Inflammatory macrophage treated with lipopolysaccharide for 4 hours (primary cell): ENCODE measurements at regions not wholly inside any gene's neighbourhood (a gene's known extent, or its start where the extent isn't known, plus 50 kb on each side); places are given as distances from the start of the nearest gene placed in this dataset.
"Not testable (repeated sequence)": the region's sequence is repeated elsewhere in the genome, so short reads cannot be mapped to it uniquely, and the experiment has no call there.

ENCODE experiments used
- DNase-seq: peaks from one replicate; pipeline ENCODE4 v3.0.0-alpha.2; 2020

DNA sequence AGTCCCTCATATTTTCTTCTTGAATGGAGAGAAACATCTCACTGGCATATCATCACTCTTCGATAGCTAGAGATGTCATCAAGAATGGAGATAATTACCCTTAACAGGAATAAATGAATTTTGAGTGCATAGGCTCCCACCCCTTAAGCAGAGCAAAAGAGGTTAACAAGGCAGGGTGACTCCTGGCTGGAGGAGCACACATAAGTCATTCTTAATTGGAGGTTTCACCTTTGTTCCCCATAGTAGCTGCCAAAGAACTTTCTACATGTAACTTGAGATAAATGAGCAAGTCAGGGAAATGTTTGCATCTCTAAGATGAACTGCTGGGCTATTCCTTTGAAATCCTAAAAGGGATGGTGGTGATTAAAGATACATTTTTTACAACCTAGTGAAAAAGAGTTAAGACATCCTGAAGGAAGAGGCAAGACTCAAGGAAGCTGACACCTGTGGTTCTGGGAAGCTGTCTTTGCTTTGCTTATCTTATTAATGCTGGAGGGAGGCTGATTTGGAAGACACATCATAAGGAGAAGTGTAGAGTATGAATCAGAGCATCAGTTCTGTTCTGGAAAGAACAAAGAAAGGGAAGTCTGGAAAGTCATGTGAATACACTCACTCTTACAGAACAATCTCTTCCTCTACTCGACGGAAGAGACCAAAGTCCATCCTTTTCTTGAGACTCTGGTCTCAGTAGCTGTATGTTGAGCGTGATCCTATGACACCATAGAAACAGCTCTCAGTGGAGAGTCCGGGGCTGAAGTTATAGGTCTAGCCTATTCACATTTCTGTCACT is 326.3 kb downstream of the OSTF1 start:
- DNase-seq = peak; percentile 23

DNA sequence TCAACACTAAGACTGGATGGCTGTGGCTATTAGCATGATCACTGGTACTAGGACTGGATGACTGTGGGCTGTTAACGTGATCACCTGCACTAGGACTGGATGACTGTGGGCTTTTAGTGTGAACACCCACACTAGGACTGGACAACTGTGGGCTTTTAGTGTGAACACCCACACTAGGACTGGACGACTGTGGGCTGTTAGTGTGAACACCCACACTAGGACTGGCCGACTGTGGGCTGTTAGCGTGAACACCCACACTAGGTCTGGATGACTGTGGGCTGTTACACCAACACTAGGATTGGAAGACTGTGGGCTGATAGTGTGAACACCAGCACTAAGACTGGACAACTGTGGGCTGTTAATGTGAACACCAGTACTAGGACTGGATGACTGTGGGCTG is 329.2 kb downstream of the OSTF1 start:
- DNase-seq = no peak

DNA sequence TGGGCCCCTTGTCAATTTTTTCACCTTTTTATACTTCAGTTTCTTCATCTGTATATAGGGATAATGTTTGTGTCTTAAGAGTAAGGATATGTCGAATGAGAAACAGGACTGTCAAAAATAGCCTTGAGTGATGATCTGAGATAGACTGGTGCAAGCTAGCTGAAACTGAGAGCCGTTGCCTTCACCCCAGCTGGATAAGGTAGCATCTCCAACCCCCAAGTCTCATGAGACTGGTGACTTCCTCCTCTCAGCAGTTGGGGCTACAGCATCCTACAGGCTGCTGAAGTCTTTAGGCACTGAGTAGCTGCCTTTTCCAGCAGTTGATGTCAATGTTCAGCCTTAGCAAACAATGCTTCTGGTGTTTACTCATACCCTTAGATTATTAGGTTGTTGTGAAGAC is 330.2 kb downstream of the OSTF1 start:
- DNase-seq = no peak

DNA sequence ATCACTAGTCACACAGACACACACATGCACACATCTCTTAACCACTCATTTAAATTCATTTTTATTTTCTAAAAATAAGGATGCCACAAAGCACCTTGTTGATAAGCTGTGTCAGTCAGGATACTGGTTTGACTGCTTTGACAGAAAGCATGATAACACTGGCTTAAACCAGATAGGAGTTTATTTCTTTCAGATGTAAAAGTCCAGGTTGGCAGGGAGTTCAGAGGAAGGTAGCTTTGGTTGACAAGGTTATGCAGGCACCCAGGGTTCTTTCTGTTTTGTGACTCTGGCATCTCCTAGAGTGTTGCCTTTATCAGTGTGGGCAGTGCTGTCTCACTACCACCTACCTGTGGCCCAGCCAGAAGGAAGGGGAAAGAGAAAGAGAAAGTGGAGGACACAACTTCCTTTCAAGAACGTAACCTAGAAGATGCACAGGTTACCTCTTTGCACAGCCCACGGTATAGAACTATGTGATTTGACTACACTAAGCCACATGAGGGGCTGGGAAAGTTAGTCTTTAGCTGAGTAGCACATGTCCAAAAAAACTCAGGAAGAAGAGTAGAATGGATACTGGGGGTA is 334.7 kb downstream of the OSTF1 start:
- no peak for DNase-seq

DNA sequence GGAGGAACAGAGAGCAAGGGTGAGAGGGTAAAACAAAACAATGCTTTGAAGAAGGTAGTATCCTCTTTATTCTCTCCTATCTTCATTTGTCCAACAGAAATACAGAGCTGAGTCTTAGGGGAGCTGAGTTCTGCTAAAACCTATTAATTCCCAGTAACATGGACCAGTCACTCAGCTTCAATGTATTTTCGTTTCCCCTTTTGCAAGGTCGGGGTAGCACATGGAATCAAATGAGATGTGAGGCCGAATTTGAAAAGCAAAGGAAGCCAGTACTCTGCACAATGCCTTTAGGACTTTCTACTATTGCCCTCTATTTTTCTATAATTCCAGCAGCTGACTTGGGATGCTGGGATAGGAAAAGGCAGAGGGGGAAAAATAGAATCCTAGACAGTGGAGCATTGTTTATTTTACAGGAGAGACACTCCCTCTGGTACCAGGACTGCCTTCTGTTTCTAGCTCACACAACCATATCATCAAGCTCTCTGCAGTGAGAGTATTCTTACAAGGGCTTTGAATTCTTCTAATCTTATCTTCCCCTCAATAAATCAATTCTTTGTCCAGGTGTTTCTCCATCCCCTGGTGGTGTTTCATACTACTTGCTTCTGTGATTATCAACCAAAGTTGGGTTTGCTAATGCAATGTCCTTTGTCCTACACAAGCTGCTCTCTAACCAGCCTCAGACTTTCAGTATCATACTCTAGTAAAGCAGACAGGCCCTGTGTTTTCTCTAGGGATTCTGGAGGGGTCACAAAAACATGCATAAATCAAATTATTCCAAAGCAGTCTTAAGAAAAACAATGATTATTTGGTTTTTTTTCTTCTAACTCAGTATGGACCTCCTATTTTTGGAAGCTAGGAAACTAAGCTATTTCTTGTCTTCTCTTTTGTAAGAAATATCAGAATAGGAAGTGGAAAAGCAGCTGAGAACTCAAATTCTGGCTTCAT is 341.5 kb downstream of the OSTF1 start:
- no peak for DNase-seq

DNA sequence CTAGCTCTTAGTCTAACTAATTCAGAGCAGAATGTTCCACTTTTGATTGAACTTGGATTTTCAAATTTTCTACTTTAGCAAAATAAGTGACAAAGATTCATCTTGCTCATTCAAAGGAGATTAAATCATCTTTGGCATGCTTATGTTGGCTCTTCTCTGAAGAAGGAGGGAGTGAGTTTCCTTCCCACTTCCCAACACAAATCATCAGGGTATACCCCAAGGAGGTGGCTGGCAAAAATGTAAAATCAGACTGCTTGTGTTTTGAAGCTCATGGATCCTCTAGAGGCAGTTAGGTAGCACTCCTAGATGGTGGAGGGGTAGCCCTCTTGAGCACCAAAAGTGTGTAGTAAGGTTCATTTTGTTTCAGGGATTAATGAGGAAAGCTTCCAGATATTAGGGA is 343.1 kb downstream of the OSTF1 start:
- no peak for DNase-seq

DNA sequence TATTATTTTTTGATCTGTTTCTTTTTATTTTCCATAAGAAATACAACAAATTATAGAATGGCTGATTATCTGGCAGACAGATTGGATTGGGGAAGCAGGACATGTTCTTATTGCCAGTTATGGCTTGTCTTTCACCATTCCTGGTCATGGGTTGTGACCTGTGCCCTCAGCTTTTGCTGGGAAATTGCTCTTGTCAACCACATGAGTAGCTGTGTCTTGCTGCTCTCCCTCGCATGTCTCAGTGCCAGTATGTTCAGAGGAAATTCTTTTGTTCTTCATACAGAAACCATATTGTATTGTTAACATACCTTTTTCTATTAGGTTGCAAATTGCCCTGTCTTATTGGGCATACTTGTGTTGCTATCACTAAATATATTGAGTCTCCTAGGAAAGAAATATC is 344.1 kb downstream of the OSTF1 start:
- no peak for DNase-seq

DNA sequence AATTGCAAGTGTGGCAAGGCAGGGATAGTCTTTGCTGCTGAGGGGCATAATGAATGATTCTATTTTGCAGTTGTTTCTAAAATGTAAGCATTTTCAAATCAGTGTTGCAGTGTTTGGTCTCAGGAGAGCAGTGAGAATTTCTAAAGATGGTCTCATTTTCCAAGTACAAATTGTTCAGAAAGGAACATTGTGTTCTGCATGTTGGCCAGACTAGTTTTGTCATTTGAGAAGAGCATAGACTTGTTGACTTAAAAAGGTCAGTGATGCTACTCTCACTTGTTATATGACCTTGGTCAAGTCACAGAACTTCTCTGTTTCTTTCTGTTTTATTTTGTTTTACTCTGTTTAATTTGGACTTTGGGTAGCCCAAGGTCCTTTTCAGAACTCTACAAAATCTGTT is 344.6 kb downstream of the OSTF1 start:
- DNase-seq = no peak

DNA sequence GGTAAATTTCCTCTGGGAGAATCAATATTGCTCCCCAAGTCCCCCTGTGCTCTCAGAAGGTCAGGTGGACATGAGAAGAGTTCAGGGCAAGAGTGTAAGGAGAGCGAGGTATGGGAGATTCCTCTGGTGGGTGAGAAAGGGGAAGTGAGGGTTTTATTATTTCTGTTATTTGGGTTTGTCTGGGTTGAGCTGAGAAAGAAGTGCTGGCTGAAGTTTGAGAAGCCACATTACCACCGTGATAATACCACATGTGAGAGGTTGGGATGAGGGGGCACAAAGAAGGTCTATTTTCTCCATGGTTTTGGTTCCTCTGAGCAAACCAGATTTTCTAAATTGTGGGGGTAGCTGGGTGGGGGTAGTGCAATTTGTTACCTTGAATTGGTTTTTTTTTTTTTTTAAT is 350.4 kb downstream of the OSTF1 start:
- no peak for DNase-seq

DNA sequence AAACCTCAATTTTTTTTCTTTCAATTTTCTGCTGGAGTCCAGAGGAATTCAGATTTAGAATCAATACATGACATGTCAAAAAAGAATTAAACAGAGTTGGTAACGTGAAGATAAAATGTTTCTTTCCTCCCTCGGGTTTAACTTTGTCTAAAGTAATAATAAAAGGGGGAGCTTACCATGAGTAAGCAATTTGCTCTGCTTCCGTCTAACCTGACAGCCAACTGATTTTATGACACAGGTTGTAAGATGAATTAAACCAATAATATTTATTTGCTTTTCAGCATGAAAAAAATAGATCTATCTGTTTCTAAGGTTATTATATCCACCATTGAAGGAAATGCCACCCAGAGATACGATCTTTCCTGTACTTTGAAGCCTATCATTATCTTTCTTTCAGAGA is 352.6 kb downstream of the OSTF1 start:
- DNase-seq = no peak

DNA sequence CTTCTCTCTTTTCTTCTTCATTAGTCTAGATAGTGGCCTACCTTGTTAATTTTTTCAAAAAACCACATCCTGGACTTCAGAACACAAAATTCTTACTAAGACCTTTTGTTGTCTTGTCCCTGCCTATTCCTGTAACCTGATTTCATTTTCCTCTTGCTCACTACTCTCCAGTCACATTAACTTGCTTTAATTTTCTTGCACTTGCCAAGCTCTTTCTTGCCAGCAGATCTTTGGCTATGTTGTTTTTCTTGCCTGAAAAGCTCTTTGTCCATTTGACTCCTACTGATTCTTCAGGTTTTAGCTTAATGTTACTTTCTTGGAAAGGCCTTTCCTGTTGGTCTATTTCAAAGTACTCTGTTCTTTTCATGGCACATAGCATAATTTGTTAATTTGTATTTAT is 356.8 kb downstream of the OSTF1 start:
- DNase-seq = no peak

DNA sequence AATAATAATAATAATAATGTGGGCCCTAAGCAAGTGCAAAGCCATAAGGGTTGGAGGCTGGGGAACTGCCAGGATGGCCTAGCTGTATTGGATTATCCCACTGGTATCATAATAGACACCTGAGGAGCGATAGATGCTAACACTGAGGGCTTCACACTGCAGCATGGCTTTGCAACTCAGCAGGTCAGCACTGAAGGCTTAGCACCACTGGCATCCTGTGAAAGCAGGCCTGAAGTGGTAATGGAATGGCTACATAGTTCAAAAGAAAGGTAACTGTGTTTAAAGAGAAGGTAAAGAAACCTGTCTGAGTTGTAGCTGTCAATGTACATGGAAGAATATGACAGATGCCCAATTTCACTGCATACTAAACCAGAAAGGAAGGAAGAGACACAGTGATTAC is 359.0 kb downstream of the OSTF1 start:
- no peak for DNase-seq

DNA sequence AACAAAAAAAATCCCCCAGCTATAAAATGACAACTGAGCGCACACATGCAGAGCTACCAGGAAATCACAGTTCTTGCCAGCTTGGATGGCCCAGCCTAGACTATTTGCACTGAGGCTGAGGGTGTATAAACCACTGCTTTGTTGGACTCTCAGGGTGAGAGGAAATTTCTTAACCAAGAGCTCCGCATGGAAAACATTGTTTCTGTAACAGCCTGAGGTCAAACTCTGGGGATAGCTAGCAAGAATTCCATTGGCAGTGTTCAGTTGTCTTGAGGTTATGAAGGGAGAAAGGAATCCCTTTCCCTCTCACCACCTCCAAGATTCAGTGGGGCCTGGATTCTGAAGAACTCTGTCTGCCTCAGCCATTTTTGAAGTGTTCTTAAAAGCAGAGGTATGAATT is 360.0 kb downstream of the OSTF1 start:
- DNase-seq = no peak

DNA sequence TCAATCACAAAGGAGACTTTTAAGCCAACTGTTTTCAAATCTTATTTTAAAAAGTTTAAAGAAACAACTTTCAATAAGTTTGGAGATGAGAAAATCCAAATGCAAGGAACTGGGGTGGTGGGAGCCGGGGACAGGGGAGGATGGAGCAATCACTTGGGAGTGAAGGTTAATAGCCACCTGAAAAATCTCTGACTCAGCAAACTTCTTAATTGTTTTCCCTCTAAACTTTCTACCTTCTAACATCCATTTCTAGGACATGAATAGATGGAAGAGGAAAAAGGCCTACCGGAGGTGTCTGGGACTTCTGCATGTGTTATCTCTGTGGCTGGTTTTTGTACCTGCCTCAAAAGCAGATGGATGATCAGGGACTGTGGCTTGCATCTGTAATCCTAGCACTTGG is 360.6 kb downstream of the OSTF1 start:
- no peak for DNase-seq

DNA sequence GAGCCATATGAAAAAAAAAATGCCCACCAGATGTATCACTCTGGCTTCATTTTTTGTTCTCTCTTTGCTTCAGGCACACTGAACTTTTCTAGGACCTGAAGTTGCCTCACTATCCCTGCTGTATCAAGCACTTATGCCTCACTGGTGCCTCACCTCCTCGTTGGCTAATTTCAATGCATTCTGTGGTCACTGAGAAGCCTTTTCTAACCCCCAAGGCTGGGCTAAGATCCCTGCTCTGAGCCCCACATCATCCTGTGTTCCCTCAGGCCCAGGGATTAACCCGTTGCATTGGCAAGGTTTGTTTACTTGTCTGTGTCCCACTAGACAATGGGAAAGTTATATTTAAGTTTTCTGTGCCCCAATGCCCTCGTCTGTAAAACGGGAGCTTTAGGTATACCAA is 362.7 kb downstream of the OSTF1 start:
- no peak for DNase-seq

DNA sequence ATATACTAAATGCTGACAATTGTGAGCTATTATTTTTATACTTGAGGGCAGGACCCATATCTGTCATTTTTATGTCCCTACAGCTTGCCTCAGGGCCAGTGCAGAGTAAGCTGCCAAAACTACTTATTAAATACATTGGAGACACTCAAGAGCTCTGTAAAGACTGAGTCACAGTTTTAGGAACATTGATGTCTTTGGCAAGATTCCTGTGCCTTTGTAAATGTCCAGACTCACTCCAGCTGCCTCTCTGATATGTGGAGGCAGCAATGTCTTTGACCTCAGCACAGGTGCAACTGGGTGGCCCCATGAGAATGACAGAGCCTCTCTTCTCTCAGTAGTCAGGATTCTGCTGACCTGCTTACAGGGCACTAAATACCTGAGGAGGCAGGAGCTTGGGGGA is 363.2 kb downstream of the OSTF1 start:
- no peak for DNase-seq

DNA sequence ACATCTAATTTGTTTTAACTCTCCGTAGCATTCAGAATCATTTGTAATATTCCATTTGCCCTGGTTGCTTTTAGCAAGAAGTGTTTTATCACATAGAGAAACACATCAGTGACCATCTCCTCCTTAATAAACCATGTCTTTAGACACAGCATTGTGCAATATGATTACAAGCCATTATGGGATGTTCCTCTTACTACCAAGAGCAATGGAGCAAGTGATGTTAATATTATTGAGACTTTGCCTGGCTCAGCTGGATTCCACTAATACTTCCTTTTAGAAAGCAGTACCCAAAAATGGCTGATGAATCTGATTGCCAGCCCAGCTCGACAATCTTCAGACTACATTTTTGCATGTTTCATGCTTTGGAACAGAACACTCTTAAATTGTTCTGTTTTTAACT is 364.2 kb downstream of the OSTF1 start:
- peak; percentile 9 for DNase-seq

DNA sequence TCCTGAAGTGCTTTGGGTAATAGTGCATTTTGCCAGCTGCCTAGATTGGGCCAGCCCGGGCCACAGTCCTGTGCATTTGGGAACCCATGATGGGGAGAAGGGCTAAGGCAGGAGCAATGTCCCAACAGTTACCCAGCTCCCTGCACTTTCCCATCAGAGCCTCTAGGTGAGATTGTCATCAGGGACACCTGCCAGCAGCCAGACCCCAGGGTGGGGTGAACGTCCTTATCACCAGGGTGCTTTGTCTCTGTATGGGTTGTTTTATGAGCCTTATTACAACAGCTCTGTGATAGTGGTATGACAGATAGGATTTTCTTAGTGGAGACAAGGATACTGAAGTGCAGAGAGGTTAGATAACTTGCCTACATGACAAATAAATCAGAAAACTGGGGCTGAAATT is 365.7 kb downstream of the OSTF1 start:
- no peak for DNase-seq

DNA sequence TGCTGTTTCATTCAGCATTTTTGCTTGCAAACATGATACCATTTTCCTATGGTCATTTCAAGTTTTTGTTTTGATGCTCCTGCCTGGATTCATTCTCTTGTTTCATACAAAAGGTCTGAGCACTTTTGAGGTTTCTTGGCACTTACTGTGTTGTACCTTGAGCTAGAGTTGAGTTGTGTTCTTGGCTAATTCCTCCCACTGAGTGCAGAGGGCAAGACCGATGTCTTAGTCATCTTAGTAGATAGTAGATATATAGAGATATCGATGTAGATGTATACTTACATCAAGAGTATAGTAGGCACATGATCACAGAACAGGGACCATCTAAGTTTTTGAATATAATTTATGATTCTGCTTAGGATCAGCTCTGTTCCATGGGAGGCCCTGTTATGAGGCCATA is 366.6 kb downstream of the OSTF1 start:
- DNase-seq = no peak

DNA sequence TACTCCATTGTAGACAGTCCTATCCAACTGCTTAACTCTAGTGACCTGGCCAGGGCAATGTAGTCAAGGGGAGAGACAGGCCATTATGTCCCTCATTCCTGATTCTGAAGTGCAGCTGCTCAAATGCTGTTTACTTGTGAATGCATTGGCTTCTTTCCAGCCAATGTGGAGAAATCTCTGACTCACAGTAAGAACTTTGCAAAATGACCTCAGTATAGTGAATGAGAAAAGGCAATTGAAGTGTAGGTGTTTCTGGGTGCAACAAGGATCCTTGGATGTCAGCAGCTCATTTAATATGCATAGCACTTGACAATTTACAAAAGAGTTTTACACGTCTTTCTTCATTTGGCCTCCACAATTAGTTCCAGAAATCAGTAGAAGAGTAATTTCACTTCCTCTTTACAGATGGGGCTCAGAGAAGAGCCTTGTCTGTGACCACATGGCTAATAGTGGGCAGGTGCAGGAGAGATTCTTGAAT is 367.2 kb downstream of the OSTF1 start:
- peak; percentile 58 for DNase-seq

DNA sequence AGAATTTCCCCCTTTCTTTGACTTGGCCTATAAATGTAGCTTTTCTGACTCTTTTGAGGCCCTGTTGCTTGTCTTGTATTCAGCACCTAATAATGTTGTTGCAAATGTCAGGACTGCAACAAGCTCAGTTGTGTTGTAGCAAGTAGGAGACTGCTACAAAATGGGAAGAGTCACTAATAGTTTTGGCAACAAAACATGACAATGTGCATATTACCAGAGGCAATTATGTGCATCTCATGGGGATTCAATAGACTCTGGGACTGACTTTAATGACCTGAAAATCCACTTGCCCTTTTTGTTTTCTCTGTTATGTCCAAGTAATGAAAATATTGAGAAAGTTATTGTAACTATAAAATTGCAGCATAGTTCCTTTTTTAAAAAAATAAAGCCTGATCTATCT is 368.4 kb downstream of the OSTF1 start:
- DNase-seq = no peak

DNA sequence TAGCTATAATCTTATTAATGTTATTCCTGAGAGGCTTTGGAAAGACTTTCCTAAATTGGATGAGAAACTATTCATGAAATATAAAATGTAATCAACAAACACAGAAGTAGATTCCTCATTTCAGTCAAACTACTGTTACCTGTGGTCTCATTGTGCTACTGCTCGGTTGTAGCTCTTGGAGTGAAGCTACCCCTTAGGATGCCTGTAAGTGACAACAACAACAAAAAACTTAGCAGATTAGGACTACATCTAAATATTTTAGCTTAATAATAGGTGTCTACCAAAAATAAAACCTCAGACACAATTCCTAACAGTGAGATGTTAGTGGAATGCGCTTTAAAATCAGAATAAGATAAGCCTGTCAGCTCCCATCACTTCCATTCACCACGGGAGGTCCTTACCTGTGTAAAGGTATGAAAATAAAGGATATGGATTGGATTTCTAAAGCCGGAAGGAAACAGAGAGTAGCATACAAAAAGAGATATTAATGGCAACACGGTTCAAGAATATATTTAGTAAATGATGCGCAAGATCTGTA is 369.2 kb downstream of the OSTF1 start:
- DNase-seq = no peak

DNA sequence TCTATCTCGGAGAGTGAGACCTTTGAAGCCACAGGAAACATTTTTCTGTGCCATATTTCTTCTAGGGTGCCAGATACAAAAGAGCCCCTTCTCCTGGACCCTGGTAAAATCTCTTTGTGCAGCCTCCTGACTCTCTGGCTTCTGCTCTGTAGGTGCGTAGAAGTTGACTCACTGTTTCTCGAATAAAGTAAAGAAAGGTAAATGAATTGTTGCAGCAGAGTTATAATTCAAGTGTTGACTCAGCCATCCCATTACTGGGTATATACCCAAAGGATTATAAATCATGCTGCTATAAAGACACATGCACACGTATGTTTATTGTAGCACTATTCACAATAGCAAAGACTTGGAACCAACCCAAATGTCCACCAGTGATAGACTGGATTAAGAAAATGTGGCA is 371.0 kb downstream of the OSTF1 start:
- DNase-seq = not testable (repeated sequence)

DNA sequence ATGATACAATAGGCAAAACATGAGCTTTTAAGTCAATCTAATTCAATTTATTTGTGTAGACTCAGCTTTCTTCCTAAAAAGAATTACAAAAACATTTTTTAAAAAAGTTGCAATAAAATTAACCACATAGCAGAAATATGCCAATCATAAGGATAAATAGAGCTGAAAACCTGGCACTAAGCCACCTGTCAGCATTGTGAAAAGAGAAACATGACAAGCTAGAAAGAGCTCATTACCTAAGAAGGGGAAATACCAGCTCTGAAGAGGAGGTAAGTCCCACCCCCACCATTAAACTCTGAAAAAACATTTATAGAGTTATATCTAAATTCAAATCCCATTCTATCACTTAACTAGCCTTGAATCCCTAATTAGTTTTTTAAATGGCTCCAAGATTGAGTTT is 372.9 kb downstream of the OSTF1 start:
- DNase-seq = no peak
